ENCODE measurements at regions not wholly inside any gene's neighbourhood (a gene's known extent, or its start where the extent isn't known, plus 50 kb on each side); places are given as distances from the start of the nearest gene placed in this dataset.

DNA sequence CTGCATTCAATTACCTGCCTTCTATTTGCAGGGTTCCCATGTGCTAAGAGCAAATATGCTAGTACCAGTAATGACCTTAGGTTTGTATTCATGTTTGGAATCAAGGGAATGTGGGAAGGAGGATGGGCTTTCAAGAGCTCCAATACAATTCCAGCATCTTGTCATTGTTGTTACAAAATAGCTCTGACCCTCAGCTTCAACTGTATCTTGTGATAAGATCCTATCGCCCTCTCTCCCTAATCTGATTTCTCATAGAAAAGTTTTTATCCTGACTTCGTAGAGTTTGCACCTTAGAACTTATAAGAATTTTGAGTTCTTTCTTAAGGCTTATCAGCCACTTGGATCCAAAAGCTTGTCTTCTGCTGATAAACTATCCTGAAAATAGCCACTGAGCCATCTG is 749.5 kb upstream of the ACVR2A start:
- H3K36me3 Mint-ChIP-seq (ENCODE audit: insufficient read depth): no peaks in the 10 kb centered on the region
- peaks cover 6% of the 10 kb centered on the region for H3K4me1 Mint-ChIP-seq (ENCODE audit: low read depth)
- no peak overlapping the region for H3K27ac Mint-ChIP-seq
- no peak overlapping the region for H3K4me3 Mint-ChIP-seq (ENCODE audit: low read depth)
- H3K9me3 Mint-ChIP-seq (ENCODE audit: low read depth): no peaks in the 10 kb centered on the region
- no peak for DNase-seq (ENCODE audit: low spot score, unreplicated experiment)
- TF ChIP-seq, protein P1, sequence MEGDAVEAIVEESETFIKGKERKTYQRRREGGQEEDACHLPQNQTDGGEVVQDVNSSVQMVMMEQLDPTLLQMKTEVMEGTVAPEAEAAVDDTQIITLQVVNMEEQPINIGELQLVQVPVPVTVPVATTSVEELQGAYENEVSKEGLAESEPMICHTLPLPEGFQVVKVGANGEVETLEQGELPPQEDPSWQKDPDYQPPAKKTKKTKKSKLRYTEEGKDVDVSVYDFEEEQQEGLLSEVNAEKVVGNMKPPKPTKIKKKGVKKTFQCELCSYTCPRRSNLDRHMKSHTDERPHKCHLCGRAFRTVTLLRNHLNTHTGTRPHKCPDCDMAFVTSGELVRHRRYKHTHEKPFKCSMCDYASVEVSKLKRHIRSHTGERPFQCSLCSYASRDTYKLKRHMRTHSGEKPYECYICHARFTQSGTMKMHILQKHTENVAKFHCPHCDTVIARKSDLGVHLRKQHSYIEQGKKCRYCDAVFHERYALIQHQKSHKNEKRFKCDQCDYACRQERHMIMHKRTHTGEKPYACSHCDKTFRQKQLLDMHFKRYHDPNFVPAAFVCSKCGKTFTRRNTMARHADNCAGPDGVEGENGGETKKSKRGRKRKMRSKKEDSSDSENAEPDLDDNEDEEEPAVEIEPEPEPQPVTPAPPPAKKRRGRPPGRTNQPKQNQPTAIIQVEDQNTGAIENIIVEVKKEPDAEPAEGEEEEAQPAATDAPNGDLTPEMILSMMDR (IDR thresholded peaks at IDR 0.05; ENCODE audit: unreplicated experiment): no peak
- H3K27me3 Mint-ChIP-seq: peaks cover 11% of the 10 kb centered on the region

DNA sequence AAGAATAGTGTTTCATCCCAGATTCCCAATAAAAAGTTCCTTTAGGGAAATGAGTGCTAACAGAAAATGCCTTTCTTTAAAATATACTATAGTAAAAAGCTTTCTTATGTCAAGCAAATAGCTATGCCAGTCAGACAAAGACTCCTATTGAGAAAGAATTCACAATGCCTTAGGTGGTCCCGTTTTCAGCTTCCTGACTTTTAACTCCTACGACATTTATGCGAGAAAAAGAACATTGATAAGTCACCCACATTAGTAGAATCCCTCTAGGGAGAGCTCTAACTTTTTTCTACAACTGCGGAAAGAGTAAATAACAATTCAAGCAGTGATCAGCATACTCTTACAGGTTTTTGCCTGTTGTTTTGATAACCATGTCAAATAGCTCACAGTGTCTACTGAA is 750.8 kb upstream of the ACVR2A start:
- peaks cover 11% of the 10 kb centered on the region for H3K27me3 Mint-ChIP-seq
- DNase-seq (ENCODE audit: low spot score, unreplicated experiment): no peak
- TF ChIP-seq, protein P1 (IDR thresholded peaks at IDR 0.05; ENCODE audit: unreplicated experiment): no peak
- no peaks in the 10 kb centered on the region for H3K36me3 Mint-ChIP-seq (ENCODE audit: insufficient read depth)
- no peak overlapping the region for H3K4me3 Mint-ChIP-seq (ENCODE audit: low read depth)
- H3K9me3 Mint-ChIP-seq (ENCODE audit: low read depth): no peaks in the 10 kb centered on the region
- peaks cover 6% of the 10 kb centered on the region for H3K4me1 Mint-ChIP-seq (ENCODE audit: low read depth)
- no peak overlapping the region for H3K27ac Mint-ChIP-seq

DNA sequence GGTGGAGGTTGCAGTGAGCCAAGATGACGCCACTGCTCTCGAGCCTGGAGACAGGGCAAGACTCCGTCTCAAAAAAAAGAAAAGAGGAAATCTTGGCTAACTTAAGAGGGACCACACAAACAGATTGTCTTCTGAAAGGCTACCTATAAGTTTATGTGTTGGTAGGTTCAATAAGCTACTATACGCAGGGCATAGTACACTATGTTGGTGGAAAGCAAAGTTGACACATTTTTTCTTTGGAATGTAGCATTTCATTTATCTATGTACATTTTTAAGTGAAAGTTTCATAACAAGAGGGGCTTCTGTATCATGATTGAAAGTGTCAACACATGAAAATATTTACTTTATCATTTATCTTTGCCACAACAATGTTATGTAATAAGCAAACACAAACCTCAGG is 752.6 kb upstream of the ACVR2A start:
- no peaks in the 10 kb centered on the region for H3K36me3 Mint-ChIP-seq (ENCODE audit: insufficient read depth)
- DNase-seq (ENCODE audit: low spot score, unreplicated experiment): no peak
- H3K9me3 Mint-ChIP-seq (ENCODE audit: low read depth): no peaks in the 10 kb centered on the region
- no peak overlapping the region for H3K27ac Mint-ChIP-seq
- peaks cover 11% of the 10 kb centered on the region for H3K27me3 Mint-ChIP-seq
- no peak overlapping the region for H3K4me3 Mint-ChIP-seq (ENCODE audit: low read depth)
- H3K4me1 Mint-ChIP-seq (ENCODE audit: low read depth): peaks cover 6% of the 10 kb centered on the region
- TF ChIP-seq, protein P1 (IDR thresholded peaks at IDR 0.05; ENCODE audit: unreplicated experiment): no peak

DNA sequence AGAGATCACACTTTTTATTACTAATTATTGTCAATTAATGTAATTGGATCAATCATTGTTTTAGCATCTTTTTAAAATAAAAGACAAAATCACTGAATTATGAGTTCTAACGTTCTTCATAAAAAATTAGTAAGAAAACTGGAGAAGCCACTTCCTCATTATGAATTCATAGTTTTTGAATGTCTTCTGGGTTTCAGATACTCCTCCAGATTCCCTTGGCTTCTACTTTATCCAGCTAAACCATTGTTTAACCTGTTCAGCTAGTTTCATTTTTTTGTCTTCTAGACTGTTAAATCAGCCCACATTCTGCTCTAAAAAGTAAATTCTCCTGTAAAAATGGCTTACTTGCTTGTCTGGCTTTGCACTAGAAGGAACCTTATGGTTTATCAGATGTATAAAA is 753.4 kb upstream of the ACVR2A start:
- no peak for DNase-seq (ENCODE audit: low spot score, unreplicated experiment)
- Mint-ChIP-seq H3K36me3 (ENCODE audit: insufficient read depth) (no peaks in the 10 kb centered on the region), H3K27ac (no peak overlapping the region), H3K4me3 (ENCODE audit: low read depth) (no peak overlapping the region), H3K4me1 (ENCODE audit: low read depth) (peaks cover 6% of the 10 kb centered on the region), H3K9me3 (ENCODE audit: low read depth) (no peaks in the 10 kb centered on the region), H3K27me3 (peaks cover 8% of the 10 kb centered on the region)
- TF ChIP-seq, protein P1 (IDR thresholded peaks at IDR 0.05; ENCODE audit: unreplicated experiment): no peak

DNA sequence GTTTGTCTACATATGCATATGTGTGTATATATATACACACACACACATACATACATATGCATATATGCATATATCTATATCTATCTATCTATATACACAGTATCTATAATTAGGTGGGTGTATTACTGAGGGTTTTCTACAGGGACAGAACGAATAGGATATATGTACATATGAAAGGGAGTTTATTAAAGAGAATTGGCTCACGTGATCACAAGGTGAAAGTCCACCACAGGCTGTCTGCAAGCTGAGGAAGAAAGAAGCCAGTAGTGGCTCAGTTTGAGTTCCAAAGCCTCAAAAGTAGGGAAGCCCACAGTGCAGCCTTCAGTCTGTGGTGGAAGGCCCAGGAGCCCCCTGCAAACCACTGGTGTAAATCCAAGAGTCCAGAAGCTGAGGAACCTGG is 756.0 kb upstream of the ACVR2A start:
- Mint-ChIP-seq H3K27ac (no peak overlapping the region), H3K9me3 (ENCODE audit: low read depth) (no peaks in the 10 kb centered on the region), H3K4me3 (ENCODE audit: low read depth) (no peak overlapping the region), H3K4me1 (ENCODE audit: low read depth) (peaks cover 10% of the 10 kb centered on the region), H3K27me3 (peaks cover 5% of the 10 kb centered on the region), H3K36me3 (ENCODE audit: insufficient read depth) (no peaks in the 10 kb centered on the region)
- no peak for DNase-seq (ENCODE audit: low spot score, unreplicated experiment)
- TF ChIP-seq, protein P1 (IDR thresholded peaks at IDR 0.05; ENCODE audit: unreplicated experiment): no peak

Data from progenitor cell of endocrine pancreas (in vitro differentiated cells).